ENCODE measurements at regions not wholly inside any gene's neighbourhood (a gene's known extent, or its start where the extent isn't known, plus 50 kb on each side); places are given as distances from the start of the nearest gene placed in this dataset.
"Not testable (repeated sequence)": the region's sequence is repeated elsewhere in the genome, so short reads cannot be mapped to it uniquely, and the experiment has no call there.

DNA sequence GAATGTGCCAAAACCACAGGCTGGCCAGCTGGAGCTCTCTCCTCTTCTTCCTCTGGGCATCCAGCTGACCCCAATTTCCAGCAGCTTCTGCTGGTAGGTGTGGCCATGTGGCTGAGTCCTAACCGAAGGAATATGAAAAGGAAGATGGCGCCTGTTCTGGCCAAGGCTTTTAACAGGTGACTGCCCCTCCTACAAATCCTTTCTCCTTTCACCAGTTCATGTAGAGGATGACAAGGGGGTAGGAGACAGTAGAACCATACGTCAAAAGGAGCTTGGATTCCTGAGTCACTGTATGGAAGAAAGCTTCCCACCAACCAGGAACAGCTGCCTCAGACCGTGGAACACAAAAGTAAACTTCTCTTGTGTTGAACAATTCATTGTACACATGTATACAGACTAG lies 316.7 kb upstream of the IGF1R start:
- DNase-seq: no peak

DNA sequence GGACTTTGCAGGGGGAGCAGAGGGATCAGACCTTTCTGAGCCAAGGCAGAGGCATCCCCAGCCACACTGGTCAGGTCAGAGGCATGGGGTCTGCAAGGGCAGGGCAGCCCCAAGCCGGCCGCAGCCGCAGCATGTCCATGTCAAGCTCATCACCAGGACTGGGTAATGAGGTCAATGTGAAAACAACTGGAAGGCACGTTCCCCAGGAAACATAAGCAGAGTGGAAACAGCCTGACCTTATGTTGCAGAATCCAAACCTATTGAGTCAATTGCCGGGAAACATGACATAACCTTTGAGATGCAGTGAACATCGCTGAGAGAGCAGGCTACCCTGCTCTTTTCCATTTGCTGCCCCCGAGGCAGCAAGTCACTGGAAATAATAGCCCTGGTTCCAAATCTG lies 315.1 kb upstream of the IGF1R start:
- no peak for DNase-seq

DNA sequence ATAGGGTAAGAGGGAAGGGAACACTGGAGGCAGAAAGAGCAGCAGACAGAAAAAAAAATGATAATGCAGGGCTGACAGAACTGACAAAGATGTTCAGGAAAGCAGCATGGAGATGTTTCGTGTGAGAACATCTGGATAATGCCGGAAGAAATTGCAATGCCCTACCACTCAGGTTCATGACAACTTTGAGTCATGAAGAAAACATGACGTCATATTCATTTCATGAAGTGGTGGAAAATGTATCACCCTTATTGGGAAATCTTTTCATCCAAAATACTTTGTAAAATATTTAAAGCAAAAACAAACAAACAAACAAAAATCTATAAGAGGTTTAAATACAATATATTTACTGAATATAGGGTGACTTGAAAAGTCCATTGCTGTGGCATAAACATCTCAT lies 305.4 kb upstream of the IGF1R start:
- no peak for DNase-seq

DNA sequence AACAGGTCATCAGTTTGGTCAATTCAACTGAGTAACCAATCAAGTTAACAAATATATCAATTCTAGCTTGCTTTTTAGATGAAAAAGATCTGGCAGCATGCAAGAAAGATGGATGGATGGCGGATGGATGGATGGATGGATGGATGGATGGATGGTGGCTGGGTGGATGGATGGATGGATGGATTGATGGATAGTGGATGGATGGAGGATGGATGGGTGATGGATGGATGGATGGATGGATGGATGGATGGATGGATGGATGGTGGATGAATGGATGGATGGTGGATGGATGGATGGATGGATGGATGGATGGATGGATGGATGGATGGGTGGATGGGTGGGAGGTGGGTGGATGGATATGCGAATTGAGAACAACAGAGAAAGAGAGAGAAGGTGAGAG lies 303.7 kb upstream of the IGF1R start:
- DNase-seq: no peak

DNA sequence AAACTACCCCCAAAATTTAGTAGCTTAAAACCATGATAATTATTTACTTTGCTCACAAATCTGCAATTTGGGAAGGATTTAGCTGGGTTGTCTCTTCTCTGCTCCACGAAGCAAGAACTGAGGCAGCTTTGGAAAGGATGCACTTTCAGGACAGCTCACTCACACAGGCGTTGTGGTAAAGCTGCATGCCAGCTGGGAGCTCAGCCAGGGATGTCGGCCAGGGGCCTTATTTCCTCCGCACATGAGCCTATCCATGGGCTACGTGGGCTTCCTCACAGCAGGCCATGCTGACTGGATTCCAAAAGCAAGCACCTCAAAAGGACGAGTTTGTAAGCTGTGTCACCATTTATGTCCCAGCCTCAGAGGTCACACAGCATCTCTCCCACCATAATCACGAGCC lies 301.3 kb upstream of the IGF1R start:
- DNase-seq: no peak

DNA sequence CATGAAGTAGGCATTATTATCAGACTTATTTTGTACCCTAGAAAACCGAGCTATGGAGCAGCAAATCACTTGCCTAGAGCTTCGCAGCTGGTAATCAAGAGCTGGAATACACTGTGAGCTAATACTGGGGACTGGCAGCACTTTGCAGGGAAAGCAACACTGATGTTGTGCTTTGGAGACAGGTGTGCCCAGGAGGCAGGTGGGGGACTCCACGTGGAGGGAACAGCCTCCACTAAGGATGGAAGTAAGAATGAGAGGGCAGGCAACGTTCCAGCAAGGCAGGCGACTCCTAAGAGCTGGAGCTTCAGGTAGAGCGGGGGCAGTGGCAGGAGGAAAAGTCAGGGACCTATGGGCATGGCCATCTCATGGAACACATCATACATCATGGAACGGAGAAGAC lies 300.5 kb upstream of the IGF1R start:
- no peak for DNase-seq

DNA sequence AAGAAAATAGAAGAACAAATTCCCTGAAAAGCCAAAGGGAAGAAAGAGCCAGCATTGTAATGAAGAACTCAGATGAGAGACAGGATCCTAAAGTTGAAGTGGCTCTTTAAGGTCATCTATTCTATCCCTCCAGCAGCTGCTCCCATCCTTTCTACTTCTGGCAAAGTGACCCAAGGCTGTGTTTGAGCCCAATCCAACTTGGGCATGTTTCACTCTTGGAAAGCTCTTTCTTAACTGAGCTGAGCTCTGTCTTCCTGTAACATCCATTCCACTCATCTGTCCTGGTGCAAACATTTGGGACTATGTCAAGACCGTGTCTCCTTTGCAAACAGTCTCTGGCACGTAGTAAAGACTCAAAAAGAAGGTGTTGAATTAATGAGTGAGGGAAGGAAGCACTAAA lies 298.1 kb upstream of the IGF1R start:
- no peak for DNase-seq

DNA sequence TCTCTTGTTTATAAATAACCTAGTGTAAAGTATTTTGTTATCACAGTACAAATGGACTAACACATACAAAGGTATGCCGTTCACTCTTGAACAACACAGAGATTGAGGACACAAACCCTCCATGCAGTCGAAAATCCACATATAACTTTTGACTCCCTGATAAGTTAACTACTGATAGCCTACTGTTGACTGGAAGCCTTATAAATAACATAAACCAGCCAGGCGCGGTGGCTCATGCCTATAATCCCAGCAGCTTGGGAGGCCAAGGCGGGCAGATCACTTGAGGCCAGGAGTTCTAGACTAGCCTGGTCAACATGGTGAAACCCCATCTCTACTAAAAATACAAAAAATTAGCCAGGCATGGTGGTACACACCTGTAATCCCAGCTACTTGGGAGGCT lies 290.1 kb upstream of the IGF1R start:
- not testable (repeated sequence) for DNase-seq

DNA sequence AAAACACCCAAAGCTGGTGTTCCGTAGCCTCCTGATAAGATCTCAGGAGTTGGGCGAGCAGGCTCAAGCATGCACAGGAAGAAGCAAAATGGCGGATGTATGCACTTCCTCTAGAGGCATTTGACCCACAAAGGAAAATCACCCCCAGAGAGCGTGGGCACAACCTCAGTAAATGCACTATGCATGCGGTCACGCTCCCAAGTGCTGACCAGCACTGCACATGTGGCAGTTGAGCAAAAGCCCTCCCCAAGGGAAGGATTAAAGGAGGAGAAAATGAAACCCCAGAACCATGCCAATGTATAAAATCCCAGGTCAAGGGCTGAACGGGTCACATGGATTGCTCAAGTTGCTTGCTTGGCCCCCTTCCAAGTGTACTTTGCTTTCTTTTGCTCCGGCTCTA lies 289.4 kb upstream of the IGF1R start:
- DNase-seq: no peak

DNA sequence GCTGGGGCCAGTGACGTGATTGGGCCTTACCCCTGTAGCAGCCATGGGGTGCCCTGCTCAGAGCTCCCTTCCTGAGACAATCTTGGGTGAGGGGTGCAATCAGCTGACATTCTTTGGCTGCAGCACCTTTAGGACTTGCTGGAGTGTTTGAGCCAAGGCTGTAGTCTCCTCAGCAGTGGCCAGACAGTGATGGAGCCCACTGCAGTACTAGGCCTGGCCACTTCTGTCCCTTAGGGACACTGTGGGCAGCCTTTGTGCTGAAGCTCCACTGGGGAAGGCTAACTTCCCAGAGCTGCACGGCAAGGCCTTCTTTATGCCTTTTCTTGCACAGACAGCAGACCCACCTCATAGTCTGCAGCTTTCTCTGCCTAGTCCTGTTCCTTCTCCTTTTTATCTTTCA lies 284.9 kb upstream of the IGF1R start:
- no peak for DNase-seq

DNA sequence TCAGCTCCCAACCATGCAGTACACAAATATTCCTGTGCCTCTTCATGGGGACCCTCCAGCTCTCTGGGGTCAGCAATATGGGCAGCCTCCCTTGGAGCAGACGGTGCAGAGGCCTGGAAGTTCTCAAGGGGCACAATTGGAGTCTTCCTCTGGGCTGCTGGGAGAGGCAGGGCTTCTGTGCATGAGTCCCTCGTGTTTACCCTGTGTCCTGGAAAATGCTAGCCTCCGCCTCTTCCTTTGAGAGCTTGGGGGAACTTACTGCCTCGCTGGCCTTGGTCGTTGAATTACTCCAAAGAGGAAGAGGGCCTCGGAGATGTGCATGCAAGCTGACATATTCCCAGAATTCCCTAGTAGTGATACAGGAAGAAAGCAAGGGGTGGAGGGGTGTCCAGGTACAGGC lies 284.4 kb upstream of the IGF1R start:
- DNase-seq: no peak

DNA sequence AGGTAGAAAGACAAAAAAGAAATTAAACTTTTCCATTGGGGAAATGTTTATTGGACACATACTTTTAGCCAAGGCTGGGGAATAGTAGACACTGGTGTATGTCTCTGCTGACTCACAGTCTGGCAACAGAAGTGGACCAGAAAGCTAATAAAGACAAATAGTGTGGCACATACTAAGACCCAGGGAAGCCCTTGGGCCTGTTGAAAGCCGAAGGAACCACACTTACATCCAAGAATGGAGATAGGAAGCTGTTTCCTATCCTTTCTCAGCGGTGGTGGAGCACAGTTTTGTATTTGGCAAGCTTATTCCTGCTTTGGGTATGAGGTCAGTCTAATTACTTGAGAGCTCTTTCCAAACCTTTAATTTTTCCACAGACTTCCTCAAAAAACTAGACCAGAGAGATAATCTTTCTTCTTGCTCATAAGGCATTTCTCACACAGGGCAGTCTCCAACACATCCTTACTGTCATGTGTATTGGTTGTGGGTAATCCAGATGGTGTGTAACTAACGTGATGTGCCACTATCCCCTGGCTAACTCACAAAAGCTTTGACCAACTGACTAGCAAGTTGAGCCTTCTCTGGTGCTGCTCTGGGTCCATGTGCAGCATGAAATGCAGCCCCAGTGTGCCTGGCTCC lies 279.1 kb upstream of the IGF1R start:
- DNase-seq: no peak

DNA sequence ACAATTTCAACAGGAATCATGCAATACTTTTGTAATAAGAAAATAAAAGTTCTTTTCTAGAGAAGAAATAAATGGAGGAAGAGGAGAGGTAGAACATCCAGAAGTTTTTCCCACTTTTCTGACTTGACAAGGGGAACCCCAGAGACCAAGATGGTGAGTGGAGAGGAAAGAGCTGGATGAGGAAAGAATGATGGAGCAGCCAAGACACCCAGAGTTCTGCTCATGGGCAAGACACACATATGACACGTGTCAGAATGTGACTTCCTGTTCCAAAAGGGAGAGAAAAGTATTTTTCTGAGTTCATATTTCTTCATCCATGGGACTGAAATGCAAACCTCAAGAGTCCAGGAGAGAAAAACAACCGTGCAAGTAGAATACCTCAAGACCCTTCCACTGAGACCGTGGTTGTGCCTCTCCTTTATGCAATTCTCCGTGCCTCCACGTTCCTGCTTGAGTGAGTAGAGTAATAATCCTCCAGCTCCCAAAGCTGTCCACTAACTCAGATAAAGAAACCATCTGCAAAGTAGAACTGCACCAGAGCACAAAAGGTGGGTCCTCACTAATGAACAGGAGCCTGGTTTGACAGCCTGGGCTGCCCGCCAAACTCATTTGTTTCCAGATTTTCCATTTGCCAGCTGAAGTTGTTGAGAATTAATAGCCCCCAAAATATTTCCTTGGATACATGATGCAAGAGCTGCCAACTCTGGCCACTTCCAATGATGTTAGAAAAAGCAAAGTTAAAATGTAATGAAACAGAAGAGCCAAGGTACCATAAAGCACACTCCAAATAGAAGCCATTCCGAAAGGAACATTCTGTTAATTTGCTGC lies 272.6 kb upstream of the IGF1R start:
- no peak for DNase-seq

DNA sequence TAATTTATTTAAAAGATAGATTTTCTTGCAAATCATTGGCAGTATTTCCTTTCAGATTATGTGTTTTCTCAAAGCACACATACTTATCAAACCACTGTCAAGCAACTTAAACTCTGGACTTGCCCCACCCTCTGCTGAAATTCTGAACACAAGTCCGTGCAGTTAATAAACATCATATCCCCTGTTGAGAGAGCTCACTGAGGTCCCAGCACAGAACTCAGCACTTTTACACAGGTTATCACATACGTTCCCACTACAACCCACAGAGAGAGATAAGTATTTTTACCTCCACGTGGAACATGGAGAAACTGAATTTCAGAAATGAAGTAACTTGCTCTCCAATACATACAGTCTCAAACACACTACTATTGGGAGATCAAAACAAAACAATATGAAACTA lies 267.6 kb upstream of the IGF1R start:
- DNase-seq: no peak

DNA sequence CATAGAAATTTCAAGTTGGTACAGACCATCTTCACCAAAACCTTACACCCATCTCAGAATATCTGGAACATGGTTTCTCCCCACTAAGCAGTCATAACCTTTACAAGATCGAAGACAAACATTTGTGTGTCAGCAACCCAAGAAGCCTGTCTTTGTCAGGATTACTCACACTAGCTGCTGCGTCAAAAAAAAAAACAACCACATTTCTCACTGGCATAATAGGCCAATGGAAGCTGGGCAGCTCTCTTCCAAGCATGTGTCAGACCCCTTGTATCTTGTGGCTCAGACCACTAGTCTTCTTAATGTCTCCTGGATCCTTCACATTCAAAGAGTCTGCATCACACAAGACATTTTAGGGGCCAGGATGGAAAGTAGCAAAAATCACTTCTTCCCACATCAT lies 266.9 kb upstream of the IGF1R start:
- DNase-seq: no peak

DNA sequence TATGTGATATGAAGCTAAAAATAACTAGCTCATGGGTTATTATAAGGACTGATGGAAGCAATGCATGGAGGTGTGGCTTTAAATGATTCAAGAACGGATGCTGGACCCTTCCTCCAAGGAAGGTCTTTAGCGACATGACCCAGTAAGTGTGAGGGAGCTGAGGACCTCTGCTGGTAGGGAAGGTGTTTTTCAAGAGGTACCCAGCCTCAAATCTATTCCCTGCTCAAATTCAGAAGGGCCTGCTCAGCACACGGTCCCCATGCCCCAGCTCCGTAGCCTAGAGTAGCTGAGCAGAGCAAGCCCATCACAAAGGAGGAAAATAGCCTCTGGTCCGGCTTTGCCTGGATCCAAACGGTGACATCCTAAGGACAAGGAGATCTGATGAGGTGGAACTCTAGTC lies 266.2 kb upstream of the IGF1R start:
- no peak for DNase-seq

DNA sequence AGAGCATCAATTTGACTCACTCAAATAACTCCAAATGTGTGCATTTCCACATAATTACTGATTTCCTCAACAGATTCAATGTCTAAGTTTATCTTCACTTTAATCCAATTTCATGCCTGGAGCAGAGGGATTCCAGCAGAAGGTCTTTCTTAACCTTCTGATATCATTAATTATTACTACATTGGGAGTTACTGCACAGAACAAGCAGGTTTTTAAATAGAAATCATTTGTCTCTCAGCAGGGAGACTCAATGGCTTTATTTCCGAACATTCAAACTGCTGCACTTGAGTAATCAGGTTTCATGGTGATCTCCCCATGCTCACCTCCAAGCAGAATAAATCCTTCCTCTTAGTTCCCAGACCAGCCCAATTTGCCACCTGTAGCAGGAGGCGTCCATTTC lies 264.8 kb upstream of the IGF1R start:
- no peak for DNase-seq

DNA sequence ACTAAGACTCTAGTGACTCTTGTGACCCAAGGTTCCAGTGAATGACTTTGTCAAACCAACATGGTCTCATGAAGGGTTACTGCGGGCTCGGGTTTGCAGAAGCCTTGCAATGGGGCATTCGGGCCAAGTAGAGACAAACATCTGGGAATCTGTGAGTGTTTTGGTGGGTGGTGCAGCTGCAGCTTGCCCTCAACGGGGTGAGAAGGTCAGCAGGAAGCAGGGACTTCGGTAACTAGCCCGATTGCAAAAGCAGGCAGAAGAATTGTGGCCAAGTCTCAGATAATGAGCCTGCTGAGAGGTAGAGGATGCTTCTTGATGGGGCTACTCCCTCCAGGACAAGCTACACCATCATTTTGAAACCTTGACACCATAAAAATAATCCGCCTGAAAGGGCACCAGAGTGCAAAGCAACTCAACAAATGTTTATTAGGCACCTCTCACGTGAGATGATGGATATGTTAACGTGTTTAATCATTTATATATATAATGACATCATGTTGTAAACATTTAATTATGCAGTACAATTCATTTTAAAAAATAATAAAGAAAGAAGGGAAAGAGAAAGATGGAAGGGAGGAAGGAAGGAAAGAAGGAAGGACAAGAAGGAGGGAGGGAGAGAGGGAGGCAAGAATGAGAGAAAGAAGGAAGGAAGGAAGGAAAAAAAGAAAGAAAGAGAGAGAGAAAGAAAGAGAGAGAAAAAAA lies 263.9 kb upstream of the IGF1R start:
- no peak for DNase-seq

DNA sequence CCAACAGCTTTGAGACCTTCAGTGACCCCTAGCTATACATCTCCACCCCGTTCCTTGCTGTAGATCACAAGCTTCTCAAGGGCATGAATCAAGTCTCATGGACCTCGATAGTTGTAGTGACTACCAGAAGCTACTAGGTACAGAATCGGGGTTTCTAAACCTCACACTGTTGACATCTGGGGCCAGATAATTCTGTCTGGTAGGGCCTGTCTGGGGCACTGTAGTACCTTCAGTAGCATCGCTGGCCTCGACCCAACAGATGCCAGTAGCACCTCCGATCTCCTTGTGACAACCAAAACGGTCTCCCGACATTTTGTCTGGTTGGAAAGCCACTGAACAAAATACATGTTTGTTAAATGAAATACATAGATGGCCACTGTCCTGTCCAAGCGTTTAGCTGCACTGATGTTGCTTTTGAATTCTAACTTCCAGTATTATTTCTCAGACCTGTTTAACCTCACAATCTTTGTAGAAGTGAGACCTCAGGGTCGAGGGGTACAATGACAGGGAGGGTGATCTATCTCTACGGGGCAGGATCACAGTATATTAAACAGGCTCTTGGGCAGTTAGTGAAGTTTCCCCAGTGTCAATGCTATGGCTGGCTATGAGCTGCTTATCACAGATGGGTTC lies 262.5 kb upstream of the IGF1R start:
- no peak for DNase-seq

DNA sequence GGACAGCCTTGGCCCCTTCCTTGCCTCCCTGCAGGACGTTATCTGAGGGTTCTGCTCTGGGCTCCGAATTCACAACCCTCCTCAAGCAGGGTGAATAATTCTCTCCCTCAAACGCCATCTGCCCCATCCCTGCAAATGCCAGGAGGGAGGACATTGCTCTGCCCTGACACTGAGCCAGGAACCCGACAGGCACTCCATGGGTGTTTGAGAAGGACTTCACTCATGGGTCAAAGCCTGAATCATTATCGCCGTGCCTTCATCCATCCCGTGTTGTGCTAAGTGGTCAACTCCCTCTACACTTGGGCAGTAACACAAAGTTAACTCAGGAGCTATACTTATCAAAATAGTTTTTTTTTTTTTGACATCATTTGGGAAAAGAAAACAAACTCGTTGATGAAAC lies 261.8 kb upstream of the IGF1R start:
- no peak for DNase-seq

DNA sequence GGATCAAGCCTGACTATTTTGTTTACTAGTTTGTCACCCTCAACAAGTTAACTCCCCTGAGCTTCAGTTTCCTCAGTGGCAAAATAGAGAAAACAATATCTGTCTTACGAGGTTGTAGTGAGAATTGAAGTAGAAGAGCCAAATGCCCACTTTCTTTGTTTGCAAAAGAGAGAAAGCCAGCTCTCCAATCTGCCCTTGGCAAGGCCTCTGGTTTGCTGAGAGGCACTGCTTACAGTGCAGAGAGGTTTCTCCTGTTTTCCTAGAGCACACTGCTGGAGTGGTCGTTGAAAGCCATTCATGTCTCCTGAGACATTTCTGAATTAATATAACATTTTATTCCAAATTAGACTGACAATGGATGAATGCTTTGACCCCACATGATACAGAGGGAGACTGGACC lies 260.5 kb upstream of the IGF1R start:
- DNase-seq: no peak

DNA sequence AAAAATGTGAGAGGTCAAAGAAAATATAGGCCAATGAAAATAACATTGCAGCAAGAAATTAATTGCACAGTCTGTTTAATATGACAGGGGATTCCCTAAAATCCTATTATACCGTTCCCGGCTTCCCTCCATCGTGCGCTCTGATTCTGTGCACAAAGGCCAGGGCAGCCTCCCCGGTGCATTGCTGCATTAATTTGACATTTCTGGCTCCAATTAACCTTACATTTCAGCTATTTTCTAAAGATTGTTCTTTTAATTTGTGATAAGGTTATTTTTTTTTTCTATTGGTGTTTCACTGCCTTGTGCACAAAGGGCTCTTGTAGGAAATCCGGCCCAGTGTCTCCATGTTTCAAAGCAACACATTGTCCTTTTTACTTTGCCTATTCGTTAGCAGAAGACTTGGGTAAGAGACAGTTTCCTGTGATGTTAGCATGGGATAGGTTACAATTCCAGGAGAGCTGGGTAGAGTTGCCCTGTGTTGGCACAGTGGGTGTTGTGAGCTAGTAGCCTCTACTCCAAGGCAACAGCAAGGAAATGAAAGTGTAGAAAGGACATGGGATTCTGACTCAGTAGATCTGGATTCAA lies 257.3 kb upstream of the IGF1R start:
- no peak for DNase-seq

DNA sequence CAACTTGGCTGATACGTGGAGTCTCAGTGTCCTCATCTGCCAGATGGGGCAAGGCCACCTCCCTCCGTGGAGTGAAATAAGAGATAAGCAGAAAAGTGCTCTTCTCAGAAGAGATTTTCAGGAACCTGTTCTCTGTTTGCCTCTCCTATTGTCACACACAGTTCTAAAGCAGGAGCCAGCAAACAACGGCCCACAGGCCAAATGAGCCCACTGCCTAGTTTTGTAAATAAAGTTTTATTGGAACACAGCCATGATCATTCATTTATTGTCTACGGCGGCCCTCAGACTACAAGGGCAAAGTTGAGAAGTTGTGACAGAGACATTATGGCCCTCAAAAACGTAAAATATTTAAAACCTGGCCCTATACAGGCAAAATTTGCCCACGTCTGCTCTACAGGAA lies 256.8 kb upstream of the IGF1R start:
- DNase-seq: no peak

DNA sequence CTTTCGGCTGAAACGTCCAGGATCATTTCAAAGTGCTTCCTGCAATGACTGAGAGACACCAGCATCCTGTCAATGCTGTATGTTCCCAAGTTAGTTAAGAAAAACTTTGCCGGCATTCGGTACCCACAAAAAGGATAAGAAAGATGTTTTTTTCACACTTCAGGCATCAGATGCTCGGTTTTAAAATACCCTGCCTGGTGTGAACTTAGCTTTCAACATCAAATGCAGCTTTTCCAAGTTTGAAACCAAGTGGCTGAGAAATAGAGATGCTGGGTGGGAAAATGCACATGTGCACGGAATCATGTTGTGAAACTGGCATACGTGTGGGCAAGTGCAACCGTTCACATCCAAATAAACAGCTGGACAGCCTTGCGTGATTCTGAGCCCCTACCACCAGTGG lies 254.9 kb upstream of the IGF1R start:
- no peak for DNase-seq
